RWPE1 (cell line): ENCODE measurements at regions not wholly inside any gene's neighbourhood (a gene's known extent, or its start where the extent isn't known, plus 50 kb on each side); places are given as distances from the start of the nearest gene placed in this dataset.

Source experiments
- CTCF ChIA-PET: fragments of 350-600 bp; sonication (Branson Sonifier 250); formaldehyde crosslinking; extraction: SDS; loops from one replicate; lab custom pipeline; 2021; lab: Yijun Ruan, JAX
- POLR2A ChIA-PET: fragments of 400-600 bp; formaldehyde crosslinking; extraction: SDS; loops from one replicate; lab custom pipeline; 2020; ENCODE audit warnings: antibody characterized with exemption; ENCODE audit not compliant: low non-redundant PET; lab: Yijun Ruan, JAX
- DNase-seq: peaks from one replicate; pipeline ENCODE4 v3.0.0; 2012; ENCODE audit warnings: low spot score
- H3K27ac ChIP-seq: fragments of 450-650 bp; 2 replicates; pipeline ENCODE4 v1.5.1; 2017
- CTCF ChIP-seq: fragments of 450-650 bp; conservative IDR thresholded peaks from 2 replicates; pipeline ENCODE4 v1.5.1; 2017; ENCODE audit warnings: low read depth, mild to moderate bottlenecking

GRCh38 chr12:86550218-86551145, 294.3 kb upstream of the MGAT4C start:
- POLR2A ChIA-PET, result no interaction called here
- DNase-seq, result no peak
- CTCF ChIA-PET, result no interaction called here
- no peak overlapping the region for H3K27ac ChIP-seq
- no peak for TF ChIP-seq CTCF

- ChIA-PET CTCF (interaction anchor here (0.7 kb wide), 2 partner anchors 16 to 720 kb away, joined by 3 read pairs; no protein-coding TSS in a partner anchor), POLR2A (no interaction called here)
- TF ChIP-seq CTCF, result no peak
- no peak for DNase-seq
- H3K27ac ChIP-seq, result no peak overlapping the region
Measured at GRCh38 chr12:86543716-86544115, 287.5 kb upstream of the MGAT4C start.

GRCh38 chr12:86530996-86531655, 274.9 kb upstream of the MGAT4C start:
- DNase-seq, result no peak
- TF ChIP-seq CTCF, result no peak
- no peak overlapping the region for H3K27ac ChIP-seq
- POLR2A ChIA-PET, result no interaction called here
- CTCF ChIA-PET, result no interaction called here

- POLR2A ChIA-PET, result no interaction called here
- no peak for TF ChIP-seq CTCF
- CTCF ChIA-PET, result no interaction called here
- no peak overlapping the region for H3K27ac ChIP-seq
- no peak for DNase-seq
Measured at GRCh38 chr12:86526060-86526595, 269.9 kb upstream of the MGAT4C start.

- H3K27ac ChIP-seq, result no peak overlapping the region
- no peak for DNase-seq
- ChIA-PET CTCF (no interaction called here), POLR2A (interaction anchor here (0.6 kb wide), 1 partner anchor 164 kb away, joined by 3 read pairs; no protein-coding TSS in a partner anchor)
- no peak for TF ChIP-seq CTCF
Measured at GRCh38 chr12:86523844-86524243, 267.7 kb upstream of the MGAT4C start.

- DNase-seq, result no peak
- CTCF ChIA-PET, result interaction anchor here (0.6 kb wide), 1 partner anchor 318 kb away, joined by 3 read pairs; no protein-coding TSS in a partner anchor
- no peak overlapping the region for H3K27ac ChIP-seq
- POLR2A ChIA-PET, result no interaction called here
- TF ChIP-seq CTCF, result no peak
Measured at GRCh38 chr12:86521870-86522269, 265.7 kb upstream of the MGAT4C start.
